HepG2 (cell line): ENCODE measurements at regions not wholly inside any gene's neighbourhood (a gene's known extent, or its start where the extent isn't known, plus 50 kb on each side); places are given as distances from the start of the nearest gene placed in this dataset.
A peak's percentile ranks its signal among the peaks of the same experiment; 100 is the strongest.

ENCODE experiments used
- CTCF ChIP-seq: sonication (generic); formaldehyde crosslinking; IDR thresholded peaks from 2 replicates; pipeline ENCODE4 v1.5.0; 2020; ENCODE audit warnings: mild to moderate bottlenecking, missing genetic modification reagents, moderate library complexity
- ETV6 ChIP-seq: sonication (generic); formaldehyde crosslinking; conservative IDR thresholded peaks from 2 replicates; pipeline ENCODE4 v1.4.0; 2020; ENCODE audit warnings: missing genetic modification reagents
- HMG20B ChIP-seq: conservative IDR thresholded peaks from 2 replicates; pipeline ENCODE4 v1.6.1; 2016; ENCODE audit warnings: missing genetic modification reagents, missing compliant biosample characterization
- MED13 ChIP-seq: sonication (generic); formaldehyde crosslinking; IDR thresholded peaks from 2 replicates; pipeline ENCODE4 v1.5.0; 2020; ENCODE audit warnings: missing genetic modification reagents
- MZF1 ChIP-seq: sonication (generic); formaldehyde crosslinking; IDR thresholded peaks from 2 replicates; pipeline ENCODE4 v1.8.1; 2023; ENCODE audit warnings: mild to moderate bottlenecking, missing genetic modification reagents, borderline replicate concordance
- PAXIP1 ChIP-seq: sonication (generic); formaldehyde crosslinking; conservative IDR thresholded peaks from 2 replicates; pipeline ENCODE4 v1.4.0; 2020; ENCODE audit warnings: mild to moderate bottlenecking, missing genetic modification reagents, moderate library complexity
- PREB ChIP-seq: sonication (generic); formaldehyde crosslinking; IDR thresholded peaks from 2 replicates; pipeline ENCODE4 v1.4.0; 2020; ENCODE audit warnings: missing genetic modification reagents
- STAG1 ChIP-seq: sonication (generic); formaldehyde crosslinking; IDR thresholded peaks from 2 replicates; pipeline ENCODE4 v1.4.0; 2020; ENCODE audit warnings: missing genetic modification reagents
- TBX2 ChIP-seq: sonication (generic); formaldehyde crosslinking; IDR thresholded peaks from 2 replicates; pipeline ENCODE4 v1.5.0; 2020; ENCODE audit warnings: missing genetic modification reagents, mild to moderate bottlenecking, borderline replicate concordance
- TRIM24 ChIP-seq: sonication (generic); formaldehyde crosslinking; IDR thresholded peaks from 2 replicates; pipeline ENCODE4 v1.8.0; 2022; ENCODE audit warnings: mild to moderate bottlenecking, missing genetic modification reagents
- WIZ ChIP-seq: sonication (generic); formaldehyde crosslinking; IDR thresholded peaks from 2 replicates; pipeline ENCODE4 v1.5.1; 2020; ENCODE audit warnings: mild to moderate bottlenecking, missing genetic modification reagents
- XRCC5 ChIP-seq: fragments of 200-400 bp; formaldehyde crosslinking; optimal IDR thresholded peaks from 2 replicates; pipeline ENCODE3; 2017; ENCODE audit warnings: mild to moderate bottlenecking, low read length
- ZBTB1 ChIP-seq: sonication (generic); formaldehyde crosslinking; IDR thresholded peaks from 2 replicates; pipeline ENCODE4 v1.4.0; 2020; ENCODE audit warnings: missing genetic modification reagents, borderline replicate concordance
- ZGPAT ChIP-seq: IDR thresholded peaks from 2 replicates; pipeline ENCODE4 v1.6.1; 2016; ENCODE audit warnings: mild to moderate bottlenecking
- ZNF646 ChIP-seq: sonication (generic); formaldehyde crosslinking; IDR thresholded peaks from 2 replicates; pipeline ENCODE4 v1.9.0; 2021; ENCODE audit warnings: mild to moderate bottlenecking, missing genetic modification reagents

- TF ChIP-seq ZBTB1 (no peak), MZF1 (CRISPR knock-in tag) (no peak), STAG1 (CRISPR knock-in tag) (0 out of 2 replicates have a peak, but pooled peaks have one; percentile 4), PREB (CRISPR knock-in tag) (no peak), WIZ (no peak), PAXIP1 (CRISPR knock-in tag) (peak; percentile 71), MED13 (CRISPR knock-in tag) (peak; percentile 87; the same call in 1 of the 2 replicates), ZNF646 (CRISPR knock-in tag) (peak; percentile 84), TRIM24 (peak; percentile 11; the same call in 1 of the 2 replicates), ETV6 (CRISPR knock-in tag) (0 out of 2 replicates have a peak, but pooled peaks have one; percentile 30), TBX2 (CRISPR knock-in tag) (peak; percentile 72), HMG20B (CRISPR knock-in tag) (peak; percentile 62; the same call in 1 of the 2 replicates), CTCF (CRISPR knock-in tag) (no peak), XRCC5 (no peak), ZGPAT (peak; percentile 85)
Observed at GRCh38 chr5:38164776-38165399, 93.5 kb upstream of the EGFLAM start (continued).
